Thyroid gland (tissue), 4 donors: ENCODE measurements at regions not wholly inside any gene's neighbourhood (a gene's known extent, or its start where the extent isn't known, plus 50 kb on each side); places are given as distances from the start of the nearest gene placed in this dataset.

ENCODE experiments used
- CTCF ChIP-seq, 6 experiments: fragments of 200-600 bp in 3 of 6; fragments of 450-650 bp in 3 of 6; sonication (generic) in 3 of 6; IDR thresholded peaks; one replicate each; pipeline ENCODE4 v1.5.1; 2016 to 2019; ENCODE audit warnings: antibody characterized with exemption in 6 of 6, mild to moderate bottlenecking in 2 of 6, inconsistent platforms in 1 of 6, moderate library complexity in 1 of 6
- POLR2A ChIP-seq, 2 donors: fragments of 450-650 bp; IDR thresholded peaks; one replicate each; pipeline ENCODE4 v1.6.1; 2017; ENCODE audit warnings: antibody characterized with exemption in 2 of 2, mild to moderate bottlenecking in 2 of 2, moderate library complexity in 1 of 2

- TF ChIP-seq CTCF (IDR thresholded peaks at IDR 0.05) = no peak
- TF ChIP-seq POLR2A (IDR thresholded peaks at IDR 0.05) = no peak
These were observed 101.1 kb downstream of the PRKAB2 start for GRCh38 chr1:147071142-147071541.
